GM12878 (cell line): ENCODE measurements at regions not wholly inside any gene's neighbourhood (a gene's known extent, or its start where the extent isn't known, plus 50 kb on each side); places are given as distances from the start of the nearest gene placed in this dataset.

Source experiments
- ATAC-seq: fragments of 200-7000 bp; cut with Tn5 transposase; 3 replicates; pipeline ENCODE4 v1.9.1; 2020; ENCODE audit warnings: mild to moderate bottlenecking, moderate library complexity
- BruUV-seq: library from RNA; stranded (reverse); fragments of 400-500 nt; replicated peaks from 2 replicates; lab custom pipeline; 2021; lab: Mats Ljungman, UMichigan
- CTCF ChIA-PET: fragments of 300-600 bp; sonication (Branson Sonifier 250); formaldehyde crosslinking; extraction: SDS; loops from one replicate; lab custom pipeline; 2021; ENCODE audit warnings: inconsistent platforms; lab: Yijun Ruan, JAX
- POLR2A ChIA-PET: fragments of 350-600 bp; formaldehyde crosslinking; extraction: SDS; loops from one replicate; lab custom pipeline; 2021; ENCODE audit warnings: inconsistent platforms; lab: Charles Lee
- RAD21 ChIA-PET: fragments of 300-600 bp; sonication (Branson Sonifier 250); formaldehyde crosslinking; loops from one replicate; lab custom pipeline; 2023; ENCODE audit warnings: antibody characterized with exemption; ENCODE audit not compliant: unreplicated experiment; lab: Charles Lee
- SMC1A ChIA-PET: fragments of 300-600 bp; sonication (Branson Sonifier 250); formaldehyde crosslinking; loops from one replicate; lab custom pipeline; 2023; ENCODE audit not compliant: unreplicated experiment, uncharacterized antibody; lab: Charles Lee
- DNase-seq: peaks from one replicate; pipeline ENCODE4 v3.0.0-alpha.2; 2011; ENCODE audit warnings: low read depth, low spot score
- FAIRE-seq: peaks from 3 replicates; lab custom pipeline; 2011; peaks lifted over from hg19 to GRCh38; lab: Jason Lieb, UNC
- H2AFZ ChIP-seq: 2 replicates; pipeline ENCODE4 v1.6.0; 2011; ENCODE audit warnings: low read depth, low read length, control low read depth; ENCODE audit not compliant: control insufficient read depth
- H3K27ac ChIP-seq: 2 replicates; pipeline ENCODE4 v1.5.1; 2011; ENCODE audit warnings: control low read depth; ENCODE audit not compliant: control insufficient read depth, insufficient read depth
- H3K27me3 ChIP-seq, 2 experiments: replicated peaks in 1 of 2; 2 replicates each; pipeline versions ENCODE4 v1.6.0 to v1.6.1; 2011; ENCODE audit warnings: low read length in 1 of 2; ENCODE audit not compliant: control insufficient read depth in 2 of 2, insufficient read depth in 2 of 2
- H3K36me3 ChIP-seq, 2 experiments: 2 replicates each; pipeline ENCODE4 v1.5.1; 2011; ENCODE audit warnings: low read length in 1 of 2; ENCODE audit not compliant: control insufficient read depth in 2 of 2, insufficient read depth in 2 of 2
- H3K4me1 ChIP-seq: 2 replicates; pipeline ENCODE4 v1.6.1; 2011; ENCODE audit warnings: mild to moderate bottlenecking, low read length, moderate library complexity, mixed read lengths; ENCODE audit not compliant: control insufficient read depth, insufficient read depth
- H3K4me2 ChIP-seq: 2 replicates; pipeline ENCODE4 v1.6.0; 2011; ENCODE audit warnings: control low read depth; ENCODE audit not compliant: control insufficient read depth, insufficient read depth
- H3K4me3 ChIP-seq: fragments of 200-600 bp; sonication (generic); 2 replicates; pipeline ENCODE4 v1.5.1; 2016
- H3K79me2 ChIP-seq: 2 replicates; pipeline ENCODE4 v1.6.0; 2011; ENCODE audit warnings: low read length; ENCODE audit not compliant: control insufficient read depth, insufficient read depth
- H3K9ac ChIP-seq: 2 replicates; pipeline ENCODE4 v1.8.0; 2011; ENCODE audit warnings: low read length, control low read depth, mixed read lengths; ENCODE audit not compliant: control insufficient read depth, insufficient read depth
- H3K9me3 ChIP-seq: replicated peaks from 3 replicates; pipeline ENCODE4 v1.5.1; 2011; ENCODE audit warnings: mild to moderate bottlenecking, low read length; ENCODE audit not compliant: control insufficient read depth, insufficient read depth
- H4K20me1 ChIP-seq: 2 replicates; pipeline ENCODE4 v1.6.0; 2011; ENCODE audit not compliant: control insufficient read depth, insufficient read depth
- CREB1 ChIP-seq: IDR thresholded peaks from 2 replicates; pipeline ENCODE4 v1.6.1; 2012; ENCODE audit warnings: low read depth, mild to moderate bottlenecking, inconsistent platforms
- CREM ChIP-seq: IDR thresholded peaks from 2 replicates; pipeline ENCODE4 v1.6.1; 2014; ENCODE audit warnings: antibody characterized with exemption, low read depth
- HCFC1 ChIP-seq: fragments of 150-350 bp; IDR thresholded peaks from 2 replicates; pipeline ENCODE4 v1.6.1; 2014; ENCODE audit warnings: low read length
- IRF3 ChIP-seq: fragments of 450-650 bp; IDR thresholded peaks from 2 replicates; pipeline ENCODE4 v1.6.1; 2014; ENCODE audit warnings: mild to moderate bottlenecking
- JUND ChIP-seq: IDR thresholded peaks from 2 replicates; pipeline ENCODE4 v1.6.1; 2012; ENCODE audit warnings: low read depth, mild to moderate bottlenecking, low read length, improper control_type of control experiment, moderate library complexity
- NR2C1 ChIP-seq: fragments of 450-650 bp; IDR thresholded peaks from 2 replicates; pipeline ENCODE4 v1.6.1; 2017; ENCODE audit warnings: antibody characterized with exemption, mild to moderate bottlenecking, moderate library complexity
- NR2F1 ChIP-seq: fragments of 450-650 bp; conservative IDR thresholded peaks from 2 replicates; pipeline ENCODE4 v1.6.1; 2017; ENCODE audit warnings: mild to moderate bottlenecking
- POU2F2 ChIP-seq: IDR thresholded peaks from 3 replicates; pipeline ENCODE4 v1.6.1; 2011; ENCODE audit warnings: low read depth, mild to moderate bottlenecking, low read length, borderline replicate concordance
- RUNX3 ChIP-seq: IDR thresholded peaks from 2 replicates; pipeline ENCODE4 v1.6.1; 2012; ENCODE audit warnings: low read length, inconsistent platforms
- SIX5 ChIP-seq: IDR thresholded peaks from 2 replicates; pipeline ENCODE4 v1.6.1; 2011; ENCODE audit warnings: mild to moderate bottlenecking, low read depth, low read length, moderate library complexity; ENCODE audit not compliant: severe bottlenecking
- SUPT20H ChIP-seq: IDR thresholded peaks from 2 replicates; pipeline ENCODE4 v1.6.1; 2011; ENCODE audit warnings: low read depth, mild to moderate bottlenecking, low read length, moderate library complexity, borderline replicate concordance; ENCODE audit not compliant: control insufficient read depth
- TCF7 ChIP-seq: IDR thresholded peaks from 2 replicates; pipeline ENCODE4 v1.6.1; 2014; ENCODE audit warnings: antibody characterized with exemption, borderline replicate concordance
- WRNIP1 ChIP-seq: IDR thresholded peaks from 2 replicates; pipeline ENCODE4 v1.6.1; 2011; ENCODE audit warnings: low read depth, low read length, improper control_type of control experiment, borderline replicate concordance
- ZBED1 ChIP-seq: IDR thresholded peaks from 2 replicates; pipeline ENCODE4 v1.6.1; 2016; ENCODE audit warnings: borderline replicate concordance
- ZSCAN29 ChIP-seq: fragments of 450-650 bp; IDR thresholded peaks from 2 replicates; pipeline ENCODE4 v1.6.1; 2017; ENCODE audit warnings: mild to moderate bottlenecking, moderate library complexity
- WGBS: methylation state at CpG from one replicate; pipeline ENCODE4 v1.1.6; 2016; ENCODE audit warnings: low lambda C conversion rate; ENCODE audit not compliant: insufficient replicate concordance, insufficient coverage; ENCODE audit errors: missing lambda C conversion rate; 5-methylcytosine and 5-hydroxymethylcytosine counted together
- in situ Hi-C: fragments of 300-500 bp; cut with MboI; formaldehyde crosslinking; loops from 9 replicates; pipeline ENCODE4 v1.14.3; 2018; ENCODE audit warnings: mixed read lengths
- intact Hi-C: fragments of 100-400 bp; cut with micrococcal nuclease; formaldehyde crosslinking; loops from one replicate; pipeline ENCODE4 v1.14.2; 2022; ENCODE audit not compliant: unreplicated experiment
- TF ChIP-seq, protein P1 (sequence below): fragments of 450-650 bp; IDR thresholded peaks from 2 replicates; pipeline ENCODE4 v1.6.1; 2017; ENCODE audit warnings: borderline replicate concordance
- TF ChIP-seq, protein P2 (sequence below): fragments of 450-650 bp; IDR thresholded peaks from 2 replicates; pipeline ENCODE4 v1.6.1; 2017; ENCODE audit warnings: mild to moderate bottlenecking

DNA sequence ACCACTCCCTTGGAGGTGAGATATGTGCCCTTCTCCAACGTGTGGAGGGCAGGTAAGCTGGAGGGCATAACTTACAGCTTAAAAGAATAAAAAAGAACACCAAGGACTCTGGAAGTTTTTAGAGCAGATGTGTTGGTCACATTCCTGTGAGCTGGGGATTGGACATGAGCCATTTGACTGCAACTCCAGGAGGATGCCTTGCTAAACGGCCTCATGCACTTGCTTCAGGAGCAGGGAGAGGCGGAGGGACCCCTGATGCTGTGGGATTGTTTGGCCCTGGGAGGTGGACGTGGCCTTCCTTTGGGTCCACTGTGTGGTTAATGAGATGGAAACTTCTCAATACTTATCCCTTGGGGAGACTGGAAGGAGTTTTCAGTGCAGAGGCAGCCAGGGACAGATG lies 185.6 kb downstream of the RHOU start:
- DNase-seq (no peak), ATAC-seq (no peak), FAIRE-seq (no peak)
- Histone ChIP-seq H3K9me3 (no peaks in the 10 kb centered on the region), H3K79me2 (no peaks in the 10 kb centered on the region), H3K36me3 (no peaks in the 10 kb centered on the region), H3K27me3 (peaks cover 0 to 2% of the 10 kb centered on the region in 2 experiments; a peak in 1 of 4 replicates), H2AFZ (no peak overlapping the region), H3K27ac (no peak overlapping the region), H4K20me1 (no peaks in the 10 kb centered on the region), H3K4me2 (no peak overlapping the region), H3K4me1 (no peaks in the 10 kb centered on the region), H3K9ac (no peak overlapping the region), H3K4me3 (no peak overlapping the region)
- ChIA-PET SMC1A (no interaction called here), RAD21 (no interaction called here), POLR2A (no interaction called here), CTCF (no interaction called here)
- TF ChIP-seq HCFC1 = no peak
- no peak for TF ChIP-seq SIX5
- TF ChIP-seq CREM = no peak
- TF ChIP-seq, protein P1, sequence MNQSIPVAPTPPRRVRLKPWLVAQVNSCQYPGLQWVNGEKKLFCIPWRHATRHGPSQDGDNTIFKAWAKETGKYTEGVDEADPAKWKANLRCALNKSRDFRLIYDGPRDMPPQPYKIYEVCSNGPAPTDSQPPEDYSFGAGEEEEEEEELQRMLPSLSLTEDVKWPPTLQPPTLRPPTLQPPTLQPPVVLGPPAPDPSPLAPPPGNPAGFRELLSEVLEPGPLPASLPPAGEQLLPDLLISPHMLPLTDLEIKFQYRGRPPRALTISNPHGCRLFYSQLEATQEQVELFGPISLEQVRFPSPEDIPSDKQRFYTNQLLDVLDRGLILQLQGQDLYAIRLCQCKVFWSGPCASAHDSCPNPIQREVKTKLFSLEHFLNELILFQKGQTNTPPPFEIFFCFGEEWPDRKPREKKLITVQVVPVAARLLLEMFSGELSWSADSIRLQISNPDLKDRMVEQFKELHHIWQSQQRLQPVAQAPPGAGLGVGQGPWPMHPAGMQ = no peak
- TF ChIP-seq POU2F2 = no peak
- no peak for TF ChIP-seq NR2F1
- no peak for TF ChIP-seq SUPT20H
- TF ChIP-seq, protein P2, sequence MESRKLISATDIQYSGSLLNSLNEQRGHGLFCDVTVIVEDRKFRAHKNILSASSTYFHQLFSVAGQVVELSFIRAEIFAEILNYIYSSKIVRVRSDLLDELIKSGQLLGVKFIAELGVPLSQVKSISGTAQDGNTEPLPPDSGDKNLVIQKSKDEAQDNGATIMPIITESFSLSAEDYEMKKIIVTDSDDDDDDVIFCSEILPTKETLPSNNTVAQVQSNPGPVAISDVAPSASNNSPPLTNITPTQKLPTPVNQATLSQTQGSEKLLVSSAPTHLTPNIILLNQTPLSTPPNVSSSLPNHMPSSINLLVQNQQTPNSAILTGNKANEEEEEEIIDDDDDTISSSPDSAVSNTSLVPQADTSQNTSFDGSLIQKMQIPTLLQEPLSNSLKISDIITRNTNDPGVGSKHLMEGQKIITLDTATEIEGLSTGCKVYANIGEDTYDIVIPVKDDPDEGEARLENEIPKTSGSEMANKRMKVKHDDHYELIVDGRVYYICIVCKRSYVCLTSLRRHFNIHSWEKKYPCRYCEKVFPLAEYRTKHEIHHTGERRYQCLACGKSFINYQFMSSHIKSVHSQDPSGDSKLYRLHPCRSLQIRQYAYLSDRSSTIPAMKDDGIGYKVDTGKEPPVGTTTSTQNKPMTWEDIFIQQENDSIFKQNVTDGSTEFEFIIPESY = no peak
- no peak for TF ChIP-seq RUNX3
- no peak for TF ChIP-seq IRF3
- no peak for TF ChIP-seq ZSCAN29
- no peak for TF ChIP-seq JUND
- no peak for TF ChIP-seq ZBED1
- TF ChIP-seq WRNIP1 = no peak
- TF ChIP-seq NR2C1 = no peak
- TF ChIP-seq CREB1 = no peak
- no peak for TF ChIP-seq TCF7
- intact Hi-C loops = no loop called here
- 13% methylated on average over 4 of the region's 4 CpGs for whole genome bisulfite sequencing
- in situ Hi-C loops = no loop called here
- no TSS peak for BruUV-seq
